H1 (cell line): ENCODE measurements at regions not wholly inside any gene's neighbourhood (a gene's known extent, or its start where the extent isn't known, plus 50 kb on each side); places are given as distances from the start of the nearest gene placed in this dataset.
A peak's percentile ranks its signal among the peaks of the same experiment; 100 is the strongest.

ENCODE experiments used
- CTCF ChIA-PET: fragments of 300-600 bp; sonication (Branson Sonifier 250); formaldehyde crosslinking; loops from one replicate; lab custom pipeline; 2021; ENCODE audit not compliant: partially characterized antibody; lab: Charles Lee
- POLR2A ChIA-PET: fragments of 300-600 bp; sonication (Branson Sonifier 250); formaldehyde crosslinking; loops from one replicate; lab custom pipeline; 2021; ENCODE audit warnings: inconsistent platforms; ENCODE audit not compliant: partially characterized antibody; lab: Charles Lee
- DNase-seq, 2 experiments: peaks; one replicate each; pipeline versions ENCODE4 v3.0.0 to v3.0.0-alpha.2; 2010 to 2022; ENCODE audit warnings: low spot score in 2 of 2, low read depth in 1 of 2, mixed read lengths in 1 of 2
- FAIRE-seq: peaks from 2 replicates; lab custom pipeline; 2011; peaks lifted over from hg19 to GRCh38; lab: Jason Lieb, UNC
- H2AFZ ChIP-seq: 2 replicates; pipeline ENCODE4 v1.8.1; 2012; ENCODE audit warnings: low read length, inconsistent platforms
- H2AK5ac ChIP-seq: 2 replicates; pipeline ENCODE4 v1.6.1; 2013; ENCODE audit warnings: low read depth, low read length
- H2BK120ac ChIP-seq: replicated peaks from 2 replicates; pipeline ENCODE3; 2013; ENCODE audit warnings: low read depth, low read length, inconsistent platforms
- H2BK12ac ChIP-seq: 2 replicates; pipeline ENCODE4 v1.6.1; 2013; ENCODE audit warnings: low read depth, low read length
- H2BK15ac ChIP-seq: 2 replicates; pipeline ENCODE4 v1.6.1; 2013; ENCODE audit warnings: low read length
- H2BK20ac ChIP-seq: 2 replicates; pipeline ENCODE4 v1.6.1; 2013; ENCODE audit warnings: low read length
- H2BK5ac ChIP-seq: 2 replicates; pipeline ENCODE4 v1.6.1; 2013; ENCODE audit warnings: low read depth, low read length
- H3K14ac ChIP-seq: 2 replicates; pipeline ENCODE4 v1.6.1; 2013; ENCODE audit warnings: inconsistent platforms; ENCODE audit not compliant: insufficient read length
- H3K18ac ChIP-seq: 2 replicates; pipeline ENCODE4 v1.6.1; 2013; ENCODE audit warnings: low read length; ENCODE audit errors: extremely low read depth
- H3K23ac ChIP-seq: 2 replicates; pipeline ENCODE4 v1.6.1; 2013; ENCODE audit warnings: inconsistent platforms; ENCODE audit not compliant: insufficient read length
- H3K23me2 ChIP-seq: 2 replicates; pipeline ENCODE4 v1.6.1; 2013; ENCODE audit warnings: low read depth, low read length
- H3K27ac ChIP-seq: 2 replicates; pipeline ENCODE4 v1.6.1; 2011; ENCODE audit warnings: low read depth, low read length, inconsistent platforms
- H3K27me3 ChIP-seq, 4 experiments: replicated peaks in 1 of 4; 1 replicate in 1 of 4; 2 replicates in 3 of 4; pipeline versions ENCODE4 v1.6.1 to v1.8.1; 2011 to 2013; ENCODE audit warnings: low read length in 3 of 4, mild to moderate bottlenecking in 3 of 4, inconsistent platforms in 2 of 4, mixed read lengths in 2 of 4, moderate library complexity in 1 of 4; ENCODE audit not compliant: control insufficient read depth in 3 of 4, insufficient read depth in 3 of 4; ENCODE audit errors: extremely low read depth in 1 of 4
- H3K36me3 ChIP-seq, 4 experiments: 2 replicates each; pipeline versions ENCODE4 v1.6.1 to v1.8.1; 2011 to 2013; ENCODE audit warnings: mild to moderate bottlenecking in 4 of 4, low read length in 3 of 4, moderate library complexity in 2 of 4, control low read depth in 1 of 4, inconsistent platforms in 1 of 4; ENCODE audit not compliant: insufficient read depth in 4 of 4, control insufficient read depth in 2 of 4
- H3K4ac ChIP-seq: replicated peaks from 2 replicates; pipeline ENCODE3; 2013; ENCODE audit warnings: low read length, low read depth, mixed read lengths, inconsistent platforms; ENCODE audit not compliant: insufficient read length
- H3K4me1 ChIP-seq, 4 experiments: replicated peaks in 1 of 4; 1 replicate in 1 of 4; 2 replicates in 3 of 4; pipeline versions ENCODE4 v1.6.1 to v1.8.1; 2011 to 2013; ENCODE audit warnings: low read length in 3 of 4, inconsistent platforms in 2 of 4, mixed read lengths in 1 of 4; ENCODE audit not compliant: insufficient read depth in 4 of 4, control insufficient read depth in 3 of 4
- H3K4me2 ChIP-seq, 2 experiments: 2 replicates each; pipeline versions ENCODE4 v1.6.1 to v1.8.1; 2011 to 2013; ENCODE audit warnings: low read depth in 2 of 2, low read length in 2 of 2, control low read depth in 1 of 2, inconsistent platforms in 1 of 2, mild to moderate bottlenecking in 1 of 2; ENCODE audit not compliant: insufficient read depth in 1 of 2
- H3K4me3 ChIP-seq, 4 experiments: fragments of 200-600, 300-600 bp in 1 of 4; sonication (generic), shearing (Covaris generic), sonication (Bioruptor Twin) in 1 of 4; 2 replicates each; pipeline versions ENCODE4 v1.5.1 to v1.8.1; 2011 to 2016; ENCODE audit warnings: low read length in 4 of 4, low read depth in 3 of 4, control low read depth in 2 of 4, inconsistent platforms in 2 of 4, mild to moderate bottlenecking in 2 of 4, mixed read lengths in 1 of 4, moderate library complexity in 1 of 4; ENCODE audit not compliant: insufficient read depth in 2 of 4; ENCODE audit errors: extremely low read depth in 1 of 4
- H3K56ac ChIP-seq: replicated peaks from 2 replicates; pipeline ENCODE3; 2013; ENCODE audit warnings: low read depth, mild to moderate bottlenecking, mixed read lengths, low read length, inconsistent platforms; ENCODE audit not compliant: insufficient read length
- H3K79me1 ChIP-seq: 2 replicates; pipeline ENCODE4 v1.6.1; 2013; ENCODE audit warnings: low read depth, low read length, control low read depth
- H3K79me2 ChIP-seq, 2 experiments: 2 replicates each; pipeline versions ENCODE4 v1.6.1 to v1.8.1; 2012 to 2013; ENCODE audit warnings: low read length in 2 of 2, mild to moderate bottlenecking in 2 of 2, inconsistent platforms in 1 of 2; ENCODE audit not compliant: insufficient read depth in 2 of 2, control insufficient read depth in 1 of 2
- H3K9ac ChIP-seq, 4 experiments: replicated peaks in 1 of 4; 1 replicate in 1 of 4; 2 replicates in 3 of 4; pipeline versions ENCODE4 v1.6.1 to v1.8.1; 2011 to 2013; ENCODE audit warnings: low read depth in 3 of 4, low read length in 3 of 4, control low read depth in 2 of 4, mild to moderate bottlenecking in 2 of 4, moderate library complexity in 2 of 4, inconsistent platforms in 1 of 4; ENCODE audit errors: extremely low read depth in 1 of 4
- H3K9me3 ChIP-seq, 2 experiments: 2 replicates each; pipeline versions ENCODE4 v1.6.1 to v1.8.1; 2012 to 2013; ENCODE audit warnings: mild to moderate bottlenecking in 2 of 2, moderate library complexity in 2 of 2, control low read depth in 1 of 2, inconsistent platforms in 1 of 2, low read depth in 1 of 2, low read length in 1 of 2, mixed read lengths in 1 of 2; ENCODE audit not compliant: insufficient read depth in 2 of 2
- H4K20me1 ChIP-seq, 2 experiments: replicated peaks in 1 of 2; 2 replicates each; pipeline versions ENCODE3 to v1.8.1; 2011 to 2013; ENCODE audit warnings: inconsistent platforms in 2 of 2, low read length in 2 of 2, mild to moderate bottlenecking in 1 of 2; ENCODE audit not compliant: insufficient read depth in 2 of 2, control insufficient read depth in 1 of 2
- H4K5ac ChIP-seq: 2 replicates; pipeline ENCODE4 v1.6.1; 2013; ENCODE audit warnings: low read length, low read depth, mixed read lengths, inconsistent platforms; ENCODE audit not compliant: insufficient read length
- H4K8ac ChIP-seq: 2 replicates; pipeline ENCODE4 v1.8.0; 2013; ENCODE audit warnings: mild to moderate bottlenecking, moderate library complexity, low read length, inconsistent platforms; ENCODE audit not compliant: insufficient read depth; ENCODE audit errors: extremely low read depth
- H4K91ac ChIP-seq: replicated peaks from 2 replicates; pipeline ENCODE3; 2013; ENCODE audit warnings: low read length, mixed read lengths, inconsistent platforms; ENCODE audit not compliant: insufficient read length
- NANOG ChIP-seq: IDR thresholded peaks from 2 replicates; pipeline ENCODE4 v1.6.1; 2011; ENCODE audit warnings: low read length, low read depth, mild to moderate bottlenecking, inconsistent platforms; ENCODE audit not compliant: insufficient read depth, poor library complexity, severe bottlenecking
- RAD21 ChIP-seq, 2 experiments: IDR thresholded peaks in 1 of 2; conservative IDR thresholded peaks in 1 of 2; 2 replicates each; pipeline ENCODE4 v1.6.1; 2011; ENCODE audit warnings: low read depth in 2 of 2, low read length in 2 of 2, improper control_type of control experiment in 1 of 2, inconsistent platforms in 1 of 2, mild to moderate bottlenecking in 1 of 2, moderate library complexity in 1 of 2
- WGBS, 2 experiments: shearing (Covaris generic) in 1 of 2; methylation state at CpG; one replicate each; pipeline versions ENCODE4 v1.1.6 to v1.1.7; 2013 to 2015; ENCODE audit warnings: low lambda C conversion rate in 2 of 2, mixed read lengths in 2 of 2, inconsistent platforms in 1 of 2, low coverage in 1 of 2, missing lambda C conversion rate in 1 of 2; ENCODE audit not compliant: insufficient replicate concordance in 2 of 2, insufficient coverage in 1 of 2, insufficient read length in 1 of 2; ENCODE audit errors: extremely low coverage in 1 of 2, missing lambda C conversion rate in 1 of 2; 5-methylcytosine and 5-hydroxymethylcytosine counted together

DNA sequence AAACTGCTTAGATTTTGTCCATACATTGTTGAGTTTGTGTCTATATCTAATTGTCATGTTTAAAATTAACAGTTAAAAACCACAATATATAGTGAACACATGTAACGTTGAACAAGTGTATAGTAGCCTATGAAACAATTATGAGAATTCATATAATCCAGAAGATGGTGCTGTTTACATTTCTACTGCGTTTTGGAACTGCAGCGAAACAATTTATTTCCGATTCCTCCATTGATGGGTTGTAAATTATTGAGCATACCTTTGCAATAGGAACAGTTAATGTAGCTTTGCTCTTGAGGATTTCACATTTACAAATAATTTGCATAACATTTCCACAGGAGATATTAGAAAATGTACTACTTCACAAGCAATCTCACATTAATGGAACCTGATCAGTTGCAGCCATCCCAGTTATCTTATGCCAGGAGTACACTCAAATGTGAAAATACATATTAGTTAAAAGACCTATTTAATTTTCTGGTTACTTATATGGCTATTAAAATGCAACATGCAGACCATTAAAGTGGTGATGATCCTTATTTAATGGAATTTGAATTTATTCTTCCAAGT, 411.8 kb downstream of the CDH10 start:
- no peaks in the 10 kb centered on the region for H3K79me1 ChIP-seq
- H2AFZ ChIP-seq = no peak overlapping the region
- H4K91ac ChIP-seq = no peak overlapping the region
- no peaks in the 10 kb centered on the region for H3K27me3 ChIP-seq
- no peaks in the 10 kb centered on the region for H3K4me1 ChIP-seq
- H2BK12ac ChIP-seq = no peak overlapping the region
- ChIA-PET CTCF (no interaction called here), POLR2A (no interaction called here)
- TF ChIP-seq RAD21 (IDR thresholded peaks at IDR 0.05 in 1 of 2, conservative IDR thresholded peaks at IDR 0.05 in 1 of 2; ENCODE audit: low read depth in 2 of 2, low read length in 2 of 2) (peak in 1 of 2 experiments; percentile 29; a peak in 2 of 4 replicates), NANOG (no peak)
- H3K9ac ChIP-seq = no peak overlapping the region
- H2BK5ac ChIP-seq = no peak overlapping the region
- no peaks in the 10 kb centered on the region for H3K9me3 ChIP-seq
- no peak overlapping the region for H2BK120ac ChIP-seq
- no peak overlapping the region for H3K14ac ChIP-seq
- H3K36me3 ChIP-seq = no peaks in the 10 kb centered on the region
- no peak overlapping the region for H2AK5ac ChIP-seq
- H4K8ac ChIP-seq = no peak overlapping the region
- H3K4ac ChIP-seq = no peak overlapping the region
- H3K56ac ChIP-seq = no peak overlapping the region
- H4K20me1 ChIP-seq = no peaks in the 10 kb centered on the region
- no peak overlapping the region for H3K27ac ChIP-seq
- no peak overlapping the region for H3K4me2 ChIP-seq
- 87% methylated on average over 4 of the region's 4 CpGs; no CpG with 5 or more reads in 1 of the 2 experiments for WGBS, 2 experiments
- no peak overlapping the region for H3K4me3 ChIP-seq
- FAIRE-seq (no peak), DNase-seq (no peak)
- H3K18ac ChIP-seq = no peak overlapping the region
- H3K23ac ChIP-seq = no peak overlapping the region
- no peaks in the 10 kb centered on the region for H3K79me2 ChIP-seq
- no peaks in the 10 kb centered on the region for H3K23me2 ChIP-seq
- H2BK20ac ChIP-seq = no peak overlapping the region
- H4K5ac ChIP-seq = no peak overlapping the region
- no peak overlapping the region for H2BK15ac ChIP-seq
